DND-41 (cell line): ENCODE measurements at regions not wholly inside any gene's neighbourhood (a gene's known extent, or its start where the extent isn't known, plus 50 kb on each side); places are given as distances from the start of the nearest gene placed in this dataset.

Source experiments
- EZH2 ChIP-seq: IDR thresholded peaks from 3 replicates; pipeline ENCODE4 v1.6.1; 2012; ENCODE audit warnings: borderline replicate concordance, low read depth, mild to moderate bottlenecking, moderate library complexity, low read length, inconsistent platforms; ENCODE audit not compliant: severe bottlenecking
- TF ChIP-seq, protein P1 (sequence below): IDR thresholded peaks from 2 replicates; pipeline ENCODE4 v1.5.1; 2012; ENCODE audit warnings: borderline replicate concordance, low read length, moderate library complexity, mild to moderate bottlenecking; ENCODE audit not compliant: poor library complexity, severe bottlenecking; ENCODE audit errors: extremely low read depth

GRCh38 chr19:31885280-31885853 lies 460.0 kb upstream of the ZNF507 start:
- TF ChIP-seq, protein P1, sequence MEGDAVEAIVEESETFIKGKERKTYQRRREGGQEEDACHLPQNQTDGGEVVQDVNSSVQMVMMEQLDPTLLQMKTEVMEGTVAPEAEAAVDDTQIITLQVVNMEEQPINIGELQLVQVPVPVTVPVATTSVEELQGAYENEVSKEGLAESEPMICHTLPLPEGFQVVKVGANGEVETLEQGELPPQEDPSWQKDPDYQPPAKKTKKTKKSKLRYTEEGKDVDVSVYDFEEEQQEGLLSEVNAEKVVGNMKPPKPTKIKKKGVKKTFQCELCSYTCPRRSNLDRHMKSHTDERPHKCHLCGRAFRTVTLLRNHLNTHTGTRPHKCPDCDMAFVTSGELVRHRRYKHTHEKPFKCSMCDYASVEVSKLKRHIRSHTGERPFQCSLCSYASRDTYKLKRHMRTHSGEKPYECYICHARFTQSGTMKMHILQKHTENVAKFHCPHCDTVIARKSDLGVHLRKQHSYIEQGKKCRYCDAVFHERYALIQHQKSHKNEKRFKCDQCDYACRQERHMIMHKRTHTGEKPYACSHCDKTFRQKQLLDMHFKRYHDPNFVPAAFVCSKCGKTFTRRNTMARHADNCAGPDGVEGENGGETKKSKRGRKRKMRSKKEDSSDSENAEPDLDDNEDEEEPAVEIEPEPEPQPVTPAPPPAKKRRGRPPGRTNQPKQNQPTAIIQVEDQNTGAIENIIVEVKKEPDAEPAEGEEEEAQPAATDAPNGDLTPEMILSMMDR = no peak
- no peak for TF ChIP-seq EZH2
